ENCODE measurements at regions not wholly inside any gene's neighbourhood (a gene's known extent, or its start where the extent isn't known, plus 50 kb on each side); places are given as distances from the start of the nearest gene placed in this dataset.

GRCh38 chr22:49372530-49373288, 455.0 kb downstream of the BRD1 start:
- DNase-seq = no peak

- no peak for DNase-seq
Observed at GRCh38 chr22:49372111-49372529, 455.6 kb downstream of the BRD1 start.

- no peak for DNase-seq
Observed at GRCh38 chr22:49371325-49372110, 456.2 kb downstream of the BRD1 start.

GRCh38 chr22:49370627-49371301, 456.9 kb downstream of the BRD1 start:
- DNase-seq = no peak

GRCh38 chr22:49369726-49370626, 457.7 kb downstream of the BRD1 start:
- DNase-seq = no peak

GRCh38 chr22:49368976-49369725, 458.5 kb downstream of the BRD1 start:
- DNase-seq = no peak

GRCh38 chr22:49368221-49368975, 459.3 kb downstream of the BRD1 start:
- DNase-seq = no peak

GRCh38 chr22:49367041-49367697, 460.5 kb downstream of the BRD1 start:
- DNase-seq = no peak

- no peak for DNase-seq
Observed at GRCh38 chr22:49366437-49366836, 461.2 kb downstream of the BRD1 start.

GRCh38 chr22:49365910-49366309, 461.8 kb downstream of the BRD1 start:
- no peak for DNase-seq

- DNase-seq = no peak
Observed at GRCh38 chr22:49365191-49365837, 462.4 kb downstream of the BRD1 start.

GRCh38 chr22:49364398-49364797, 463.3 kb downstream of the BRD1 start:
- no peak for DNase-seq

- no peak for DNase-seq
Observed at GRCh38 chr22:49363526-49364230, 464.0 kb downstream of the BRD1 start.

GRCh38 chr22:49362211-49362839, 465.3 kb downstream of the BRD1 start:
- DNase-seq = no peak

GRCh38 chr22:49361164-49361563, 466.5 kb downstream of the BRD1 start:
- no peak for DNase-seq

GRCh38 chr22:49360746-49361145, 466.9 kb downstream of the BRD1 start:
- no peak for DNase-seq

- no peak for DNase-seq
Observed at GRCh38 chr22:49359076-49359475, 468.6 kb downstream of the BRD1 start.

- DNase-seq = no peak
Observed at GRCh38 chr22:49357661-49358440, 469.8 kb downstream of the BRD1 start.

Data from stimulated activated CD4-positive, alpha-beta T cell treated with anti-CD3 and anti-CD28 coated beads, Interleukin-4, amount 100 ng/mL, for 24 hours (primary cell).